ENCODE measurements at regions not wholly inside any gene's neighbourhood (a gene's known extent, or its start where the extent isn't known, plus 50 kb on each side); places are given as distances from the start of the nearest gene placed in this dataset.

- TF ChIP-seq, protein P1, sequence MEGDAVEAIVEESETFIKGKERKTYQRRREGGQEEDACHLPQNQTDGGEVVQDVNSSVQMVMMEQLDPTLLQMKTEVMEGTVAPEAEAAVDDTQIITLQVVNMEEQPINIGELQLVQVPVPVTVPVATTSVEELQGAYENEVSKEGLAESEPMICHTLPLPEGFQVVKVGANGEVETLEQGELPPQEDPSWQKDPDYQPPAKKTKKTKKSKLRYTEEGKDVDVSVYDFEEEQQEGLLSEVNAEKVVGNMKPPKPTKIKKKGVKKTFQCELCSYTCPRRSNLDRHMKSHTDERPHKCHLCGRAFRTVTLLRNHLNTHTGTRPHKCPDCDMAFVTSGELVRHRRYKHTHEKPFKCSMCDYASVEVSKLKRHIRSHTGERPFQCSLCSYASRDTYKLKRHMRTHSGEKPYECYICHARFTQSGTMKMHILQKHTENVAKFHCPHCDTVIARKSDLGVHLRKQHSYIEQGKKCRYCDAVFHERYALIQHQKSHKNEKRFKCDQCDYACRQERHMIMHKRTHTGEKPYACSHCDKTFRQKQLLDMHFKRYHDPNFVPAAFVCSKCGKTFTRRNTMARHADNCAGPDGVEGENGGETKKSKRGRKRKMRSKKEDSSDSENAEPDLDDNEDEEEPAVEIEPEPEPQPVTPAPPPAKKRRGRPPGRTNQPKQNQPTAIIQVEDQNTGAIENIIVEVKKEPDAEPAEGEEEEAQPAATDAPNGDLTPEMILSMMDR (conservative IDR thresholded peaks at IDR 0.05; ENCODE audit: low read depth in 2 of 2) = no peak
- TF ChIP-seq EZH2 (IDR thresholded peaks at IDR 0.05; ENCODE audit: low read depth, unreplicated experiment) = no peak
- TF ChIP-seq ETS1 (IDR thresholded peaks at IDR 0.05) = no peak
- TF ChIP-seq, protein P2, sequence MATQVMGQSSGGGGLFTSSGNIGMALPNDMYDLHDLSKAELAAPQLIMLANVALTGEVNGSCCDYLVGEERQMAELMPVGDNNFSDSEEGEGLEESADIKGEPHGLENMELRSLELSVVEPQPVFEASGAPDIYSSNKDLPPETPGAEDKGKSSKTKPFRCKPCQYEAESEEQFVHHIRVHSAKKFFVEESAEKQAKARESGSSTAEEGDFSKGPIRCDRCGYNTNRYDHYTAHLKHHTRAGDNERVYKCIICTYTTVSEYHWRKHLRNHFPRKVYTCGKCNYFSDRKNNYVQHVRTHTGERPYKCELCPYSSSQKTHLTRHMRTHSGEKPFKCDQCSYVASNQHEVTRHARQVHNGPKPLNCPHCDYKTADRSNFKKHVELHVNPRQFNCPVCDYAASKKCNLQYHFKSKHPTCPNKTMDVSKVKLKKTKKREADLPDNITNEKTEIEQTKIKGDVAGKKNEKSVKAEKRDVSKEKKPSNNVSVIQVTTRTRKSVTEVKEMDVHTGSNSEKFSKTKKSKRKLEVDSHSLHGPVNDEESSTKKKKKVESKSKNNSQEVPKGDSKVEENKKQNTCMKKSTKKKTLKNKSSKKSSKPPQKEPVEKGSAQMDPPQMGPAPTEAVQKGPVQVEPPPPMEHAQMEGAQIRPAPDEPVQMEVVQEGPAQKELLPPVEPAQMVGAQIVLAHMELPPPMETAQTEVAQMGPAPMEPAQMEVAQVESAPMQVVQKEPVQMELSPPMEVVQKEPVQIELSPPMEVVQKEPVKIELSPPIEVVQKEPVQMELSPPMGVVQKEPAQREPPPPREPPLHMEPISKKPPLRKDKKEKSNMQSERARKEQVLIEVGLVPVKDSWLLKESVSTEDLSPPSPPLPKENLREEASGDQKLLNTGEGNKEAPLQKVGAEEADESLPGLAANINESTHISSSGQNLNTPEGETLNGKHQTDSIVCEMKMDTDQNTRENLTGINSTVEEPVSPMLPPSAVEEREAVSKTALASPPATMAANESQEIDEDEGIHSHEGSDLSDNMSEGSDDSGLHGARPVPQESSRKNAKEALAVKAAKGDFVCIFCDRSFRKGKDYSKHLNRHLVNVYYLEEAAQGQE (IDR thresholded peaks at IDR 0.05; ENCODE audit: unreplicated experiment) = no peak
- TF ChIP-seq POLR2AphosphoS5 (IDR thresholded peaks at IDR 0.05; ENCODE audit: low read depth) = no peak
- no peak for TF ChIP-seq CREB1 (CRISPR knock-in tag; IDR thresholded peaks at IDR 0.05; ENCODE audit: low read depth)
- no peak for TF ChIP-seq EZH2phosphoT487 (IDR thresholded peaks at IDR 0.05; ENCODE audit: unreplicated experiment)
- no peak for TF ChIP-seq JUNB (IDR thresholded peaks at IDR 0.05; ENCODE audit: unreplicated experiment)
- no peak for TF ChIP-seq NANOG (IDR thresholded peaks at IDR 0.05; ENCODE audit: borderline replicate concordance)
- TF ChIP-seq ZNF331 (CRISPR knock-in tag; IDR thresholded peaks at IDR 0.05; ENCODE audit: low read depth) = no peak
- no peak for TF ChIP-seq ZNF114 (CRISPR knock-in tag; IDR thresholded peaks at IDR 0.05)
Observed at GRCh38 chr4:105060628-105061027, 86.0 kb upstream of the TET2 start.
